ENCODE measurements at regions not wholly inside any gene's neighbourhood (a gene's known extent, or its start where the extent isn't known, plus 50 kb on each side); places are given as distances from the start of the nearest gene placed in this dataset.

- TF ChIP-seq CTCF (IDR thresholded peaks at IDR 0.05; ENCODE audit: extremely low read depth, missing control alignments) = no peak
- no peak for DNase-seq (ENCODE audit: low spot score)
These were observed 57.2 kb upstream of the LBX1 start for GRCh38 chr10:101286248-101287046.

- no peak for TF ChIP-seq CTCF (IDR thresholded peaks at IDR 0.05; ENCODE audit: extremely low read depth, missing control alignments)
These were observed 58.1 kb upstream of the LBX1 start for GRCh38 chr10:101287183-101287996.

GRCh38 chr10:101287997-101288635 is 58.9 kb upstream of the LBX1 start:
- DNase-seq (ENCODE audit: low spot score) = peak; percentile 63
- no peak for TF ChIP-seq CTCF (IDR thresholded peaks at IDR 0.05; ENCODE audit: extremely low read depth, missing control alignments)

More at GRCh38 chr10:101287183-101287996, 58.1 kb upstream of the LBX1 start:
- no peak for DNase-seq (ENCODE audit: low spot score)

- no peak for TF ChIP-seq CTCF (IDR thresholded peaks at IDR 0.05; ENCODE audit: extremely low read depth, missing control alignments)
- DNase-seq (ENCODE audit: low spot score) = no peak
These were observed 60.3 kb upstream of the LBX1 start for GRCh38 chr10:101289541-101289940.

GRCh38 chr10:101290431-101290830 is 61.2 kb upstream of the LBX1 start:
- no peak for DNase-seq (ENCODE audit: low spot score)
- TF ChIP-seq CTCF (IDR thresholded peaks at IDR 0.05; ENCODE audit: extremely low read depth, missing control alignments) = no peak

- no peak for DNase-seq (ENCODE audit: low spot score)
- TF ChIP-seq CTCF (IDR thresholded peaks at IDR 0.05; ENCODE audit: extremely low read depth, missing control alignments) = no peak
These were observed 61.6 kb upstream of the LBX1 start for GRCh38 chr10:101290881-101291280.

Data from GM20000 (cell line).